Activated T-cell treated with anti-CD3 and anti-CD28 coated beads, Interleukin-2, amount 50 U/mL, for 72 hours (primary cell): ENCODE measurements at regions not wholly inside any gene's neighbourhood (a gene's known extent, or its start where the extent isn't known, plus 50 kb on each side); places are given as distances from the start of the nearest gene placed in this dataset.
"Not testable (repeated sequence)": the region's sequence is repeated elsewhere in the genome, so short reads cannot be mapped to it uniquely, and the experiment has no call there.

ENCODE experiments used
- ATAC-seq, 2 donors: fragments of 150-1000 bp; cut with Tn5 transposase; replicated peaks in 1 of 2; 2 replicates each; pipeline ENCODE4 v1.10.0; 2021; ENCODE audit warnings: moderate library complexity in 2 of 2, mild to moderate bottlenecking in 1 of 2
- DNase-seq, 2 donors: peaks; one replicate each; pipeline ENCODE4 v3.0.0; 2021 to 2022; ENCODE audit warnings: mixed read lengths in 1 of 2
- H3K27ac Mint-ChIP-seq: one replicate; pipeline ENCODE4 v1.8.0; 2022; ENCODE audit warnings: mild to moderate bottlenecking, moderate library complexity, mixed read lengths
- H3K27me3 Mint-ChIP-seq: one replicate; pipeline ENCODE4 v1.8.0; 2022; ENCODE audit warnings: low read depth, mixed read lengths
- H3K36me3 Mint-ChIP-seq, 2 donors: one replicate each; pipeline ENCODE4 v1.8.0; 2022; ENCODE audit warnings: mixed read lengths in 2 of 2, mild to moderate bottlenecking in 1 of 2; ENCODE audit not compliant: insufficient read depth in 2 of 2
- H3K4me1 Mint-ChIP-seq: one replicate; pipeline ENCODE4 v1.8.0; 2022; ENCODE audit warnings: low read depth, mixed read lengths
- H3K4me3 Mint-ChIP-seq, 2 donors: one replicate each; pipeline ENCODE4 v1.8.0; 2022; ENCODE audit warnings: mild to moderate bottlenecking in 2 of 2, mixed read lengths in 2 of 2, moderate library complexity in 2 of 2
- H3K9me3 Mint-ChIP-seq, 2 donors: one replicate each; pipeline ENCODE4 v1.8.0; 2022; ENCODE audit warnings: mixed read lengths in 2 of 2

- H3K27me3 Mint-ChIP-seq, ATAC-seq, H3K36me3 Mint-ChIP-seq, H3K4me1 Mint-ChIP-seq, DNase-seq, H3K27ac Mint-ChIP-seq, H3K9me3 Mint-ChIP-seq, H3K4me3 Mint-ChIP-seq: not testable (repeated sequence)
These were observed 94.2 kb upstream of the SLC25A33 start for GRCh38 chr1:9445081-9445480.

GRCh38 chr1:9447215-9447960 lies 91.9 kb upstream of the SLC25A33 start:
- H3K4me3 Mint-ChIP-seq: no peak overlapping the region

GRCh38 chr1:9448132-9449109 lies 90.8 kb upstream of the SLC25A33 start:
- no peak overlapping the region for H3K27ac Mint-ChIP-seq

More at GRCh38 chr1:9447215-9447960, 91.9 kb upstream of the SLC25A33 start:
- Mint-ChIP-seq H3K27ac (no peak overlapping the region), H3K4me1 (no peaks in the 10 kb centered on the region), H3K9me3 (no peaks in the 10 kb centered on the region), H3K27me3 (no peaks in the 10 kb centered on the region), H3K36me3 (no peaks in the 10 kb centered on the region)
- no peak for DNase-seq
- ATAC-seq: no peak

GRCh38 chr1:9449110-9449627 lies 90.1 kb upstream of the SLC25A33 start:
- no peak overlapping the region for H3K27ac Mint-ChIP-seq
- ATAC-seq (no peak), DNase-seq (no peak)
- no peaks in the 10 kb centered on the region for H3K9me3 Mint-ChIP-seq
- no peaks in the 10 kb centered on the region for H3K36me3 Mint-ChIP-seq
- H3K4me1 Mint-ChIP-seq: no peaks in the 10 kb centered on the region
- H3K4me3 Mint-ChIP-seq: no peak overlapping the region
- H3K27me3 Mint-ChIP-seq: no peaks in the 10 kb centered on the region

More at GRCh38 chr1:9448132-9449109, 90.8 kb upstream of the SLC25A33 start:
- H3K4me1 Mint-ChIP-seq: no peaks in the 10 kb centered on the region
- H3K9me3 Mint-ChIP-seq: no peaks in the 10 kb centered on the region
- ATAC-seq (no peak), DNase-seq (no peak)
- H3K27me3 Mint-ChIP-seq: no peaks in the 10 kb centered on the region
- no peaks in the 10 kb centered on the region for H3K36me3 Mint-ChIP-seq
- no peak overlapping the region for H3K4me3 Mint-ChIP-seq

GRCh38 chr1:9449976-9450696 lies 89.1 kb upstream of the SLC25A33 start:
- no peaks in the 10 kb centered on the region for H3K9me3 Mint-ChIP-seq
- no peaks in the 10 kb centered on the region for H3K36me3 Mint-ChIP-seq
- no peak overlapping the region for H3K4me3 Mint-ChIP-seq
- no peaks in the 10 kb centered on the region for H3K27me3 Mint-ChIP-seq
- H3K4me1 Mint-ChIP-seq: no peaks in the 10 kb centered on the region
- H3K27ac Mint-ChIP-seq: no peak overlapping the region
- DNase-seq (no peak), ATAC-seq (no peak)

GRCh38 chr1:9451081-9451480 lies 88.2 kb upstream of the SLC25A33 start:
- H3K4me1 Mint-ChIP-seq: no peaks in the 10 kb centered on the region
- no peaks in the 10 kb centered on the region for H3K36me3 Mint-ChIP-seq
- H3K9me3 Mint-ChIP-seq: no peaks in the 10 kb centered on the region
- H3K27ac Mint-ChIP-seq: no peak overlapping the region
- DNase-seq (no peak), ATAC-seq (no peak)
- H3K4me3 Mint-ChIP-seq: no peak overlapping the region
- no peaks in the 10 kb centered on the region for H3K27me3 Mint-ChIP-seq

- Mint-ChIP-seq H3K36me3 (no peaks in the 10 kb centered on the region), H3K4me3 (no peak overlapping the region), H3K27ac (no peak overlapping the region), H3K9me3 (no peaks in the 10 kb centered on the region), H3K4me1 (no peaks in the 10 kb centered on the region), H3K27me3 (no peaks in the 10 kb centered on the region)
- DNase-seq: no peak
- no peak for ATAC-seq
These were observed 86.6 kb upstream of the SLC25A33 start for GRCh38 chr1:9452516-9453140.

GRCh38 chr1:9453375-9453774 lies 85.9 kb upstream of the SLC25A33 start:
- ATAC-seq (no peak), DNase-seq (no peak)
- Mint-ChIP-seq H3K4me3 (no peak overlapping the region), H3K27ac (no peak overlapping the region), H3K27me3 (no peaks in the 10 kb centered on the region), H3K9me3 (no peaks in the 10 kb centered on the region), H3K36me3 (no peaks in the 10 kb centered on the region), H3K4me1 (no peaks in the 10 kb centered on the region)

- H3K27ac Mint-ChIP-seq: no peak overlapping the region
- H3K36me3 Mint-ChIP-seq: no peaks in the 10 kb centered on the region
- ATAC-seq: no peak
- no peaks in the 10 kb centered on the region for H3K4me1 Mint-ChIP-seq
- no peak overlapping the region for H3K4me3 Mint-ChIP-seq
- no peaks in the 10 kb centered on the region for H3K9me3 Mint-ChIP-seq
- DNase-seq: no peak
- H3K27me3 Mint-ChIP-seq: no peaks in the 10 kb centered on the region
These were observed 85.4 kb upstream of the SLC25A33 start for GRCh38 chr1:9453779-9454418.

- no peaks in the 10 kb centered on the region for H3K27me3 Mint-ChIP-seq
- H3K27ac Mint-ChIP-seq: no peak overlapping the region
- H3K4me3 Mint-ChIP-seq: no peak overlapping the region
- no peaks in the 10 kb centered on the region for H3K4me1 Mint-ChIP-seq
- DNase-seq (no peak), ATAC-seq (no peak)
- no peaks in the 10 kb centered on the region for H3K36me3 Mint-ChIP-seq
- no peaks in the 10 kb centered on the region for H3K9me3 Mint-ChIP-seq
These were observed 84.7 kb upstream of the SLC25A33 start for GRCh38 chr1:9454494-9455066.

- no peaks in the 10 kb centered on the region for H3K36me3 Mint-ChIP-seq
- peak; percentile 75 to 76 for DNase-seq
- no peak overlapping the region for H3K4me3 Mint-ChIP-seq
- H3K4me1 Mint-ChIP-seq: no peaks in the 10 kb centered on the region
- no peak overlapping the region for H3K27ac Mint-ChIP-seq
- H3K9me3 Mint-ChIP-seq: no peaks in the 10 kb centered on the region
- no peaks in the 10 kb centered on the region for H3K27me3 Mint-ChIP-seq
- ATAC-seq: peak; percentile 69 to 85
These were observed 83.6 kb upstream of the SLC25A33 start for GRCh38 chr1:9455487-9456234.
